Suprapubic skin (tissue), 4 donors: ENCODE measurements at regions not wholly inside any gene's neighbourhood (a gene's known extent, or its start where the extent isn't known, plus 50 kb on each side); places are given as distances from the start of the nearest gene placed in this dataset.

Experiments used
- EP300 ChIP-seq: sonication (generic); formaldehyde crosslinking; IDR thresholded peaks from one replicate; pipeline ENCODE4 v1.6.1; 2017; ENCODE audit warnings: antibody characterized with exemption
- POLR2A ChIP-seq, 2 donors: fragments of 450-650 bp; IDR thresholded peaks; one replicate each; pipeline ENCODE4 v1.6.1; 2017; ENCODE audit warnings: antibody characterized with exemption in 2 of 2, mild to moderate bottlenecking in 2 of 2, moderate library complexity in 2 of 2
- POLR2AphosphoS5 ChIP-seq, 3 donors: sonication (generic); formaldehyde crosslinking; IDR thresholded peaks; one replicate each; pipeline ENCODE4 v1.6.1; 2017; ENCODE audit warnings: antibody characterized with exemption in 3 of 3
- TF ChIP-seq, protein P1 (sequence below), 2 donors: fragments of 200-600 bp in 1 of 2; fragments of 450-650 bp in 1 of 2; sonication (generic) in 1 of 2; IDR thresholded peaks; one replicate each; pipeline ENCODE4 v1.5.1; 2016 to 2019; ENCODE audit warnings: antibody characterized with exemption in 2 of 2, mild to moderate bottlenecking in 1 of 2, moderate library complexity in 1 of 2

- TF ChIP-seq, protein P1, sequence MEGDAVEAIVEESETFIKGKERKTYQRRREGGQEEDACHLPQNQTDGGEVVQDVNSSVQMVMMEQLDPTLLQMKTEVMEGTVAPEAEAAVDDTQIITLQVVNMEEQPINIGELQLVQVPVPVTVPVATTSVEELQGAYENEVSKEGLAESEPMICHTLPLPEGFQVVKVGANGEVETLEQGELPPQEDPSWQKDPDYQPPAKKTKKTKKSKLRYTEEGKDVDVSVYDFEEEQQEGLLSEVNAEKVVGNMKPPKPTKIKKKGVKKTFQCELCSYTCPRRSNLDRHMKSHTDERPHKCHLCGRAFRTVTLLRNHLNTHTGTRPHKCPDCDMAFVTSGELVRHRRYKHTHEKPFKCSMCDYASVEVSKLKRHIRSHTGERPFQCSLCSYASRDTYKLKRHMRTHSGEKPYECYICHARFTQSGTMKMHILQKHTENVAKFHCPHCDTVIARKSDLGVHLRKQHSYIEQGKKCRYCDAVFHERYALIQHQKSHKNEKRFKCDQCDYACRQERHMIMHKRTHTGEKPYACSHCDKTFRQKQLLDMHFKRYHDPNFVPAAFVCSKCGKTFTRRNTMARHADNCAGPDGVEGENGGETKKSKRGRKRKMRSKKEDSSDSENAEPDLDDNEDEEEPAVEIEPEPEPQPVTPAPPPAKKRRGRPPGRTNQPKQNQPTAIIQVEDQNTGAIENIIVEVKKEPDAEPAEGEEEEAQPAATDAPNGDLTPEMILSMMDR (IDR thresholded peaks at IDR 0.05): no peak
- TF ChIP-seq POLR2AphosphoS5 (IDR thresholded peaks at IDR 0.05) (no peak), POLR2A (IDR thresholded peaks at IDR 0.05) (no peak), EP300 (no peak)
Observed at GRCh38 chr3:98670020-98670419, 76.6 kb upstream of the CPOX start.
